ENCODE measurements at regions not wholly inside any gene's neighbourhood (a gene's known extent, or its start where the extent isn't known, plus 50 kb on each side); places are given as distances from the start of the nearest gene placed in this dataset.
"Not testable (repeated sequence)": the region's sequence is repeated elsewhere in the genome, so short reads cannot be mapped to it uniquely, and the experiment has no call there.

GRCh38 chr11:93032580-93032979, 63.1 kb downstream of the MTNR1B start:
- no peak for DNase-seq

- no peak for DNase-seq
These were observed 63.6 kb downstream of the MTNR1B start for GRCh38 chr11:93033093-93033492.

- peak; percentile 30 for DNase-seq
These were observed 64.7 kb downstream of the MTNR1B start for GRCh38 chr11:93034031-93034722.

DNA sequence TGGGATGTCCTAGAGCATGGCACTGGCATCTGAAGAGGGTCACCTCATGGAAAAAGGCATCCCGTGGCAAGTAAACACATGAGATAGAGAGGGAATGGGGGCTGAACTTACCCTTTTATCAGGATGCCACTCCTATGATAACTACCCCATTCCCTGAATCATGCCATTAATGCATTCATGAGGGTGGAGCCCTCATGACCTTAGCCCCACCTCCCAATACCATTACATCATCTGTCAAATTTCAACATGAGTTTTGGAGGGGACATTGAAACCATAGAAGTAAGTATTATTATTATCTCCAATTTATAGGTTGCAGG, 65.2 kb downstream of the MTNR1B start:
- DNase-seq: no peak

DNA sequence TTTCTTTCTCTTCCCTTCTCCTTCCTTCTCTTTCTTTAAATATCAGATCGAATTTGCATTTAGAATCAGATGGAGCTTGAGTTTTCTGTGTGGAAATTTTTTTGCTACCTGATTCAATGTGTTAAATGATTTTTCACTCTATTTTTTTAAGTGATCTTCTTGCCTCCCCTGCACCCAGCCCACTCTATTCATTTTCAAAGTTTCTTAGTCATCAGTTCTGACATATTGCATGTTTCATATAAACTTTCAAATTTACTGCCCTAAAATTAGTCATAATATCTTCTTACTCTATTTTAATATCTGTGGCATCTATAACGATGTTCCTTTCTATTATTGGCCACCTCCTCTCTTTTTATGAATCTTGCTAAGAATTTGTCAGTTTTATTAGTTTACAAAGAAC, 69.1 kb downstream of the MTNR1B start:
- no peak for DNase-seq

- peak; percentile 17 for DNase-seq
These were observed 70.2 kb downstream of the MTNR1B start for GRCh38 chr11:93039531-93040240.

- no peak for DNase-seq
These were observed 72.2 kb downstream of the MTNR1B start for GRCh38 chr11:93041682-93042081.

DNA sequence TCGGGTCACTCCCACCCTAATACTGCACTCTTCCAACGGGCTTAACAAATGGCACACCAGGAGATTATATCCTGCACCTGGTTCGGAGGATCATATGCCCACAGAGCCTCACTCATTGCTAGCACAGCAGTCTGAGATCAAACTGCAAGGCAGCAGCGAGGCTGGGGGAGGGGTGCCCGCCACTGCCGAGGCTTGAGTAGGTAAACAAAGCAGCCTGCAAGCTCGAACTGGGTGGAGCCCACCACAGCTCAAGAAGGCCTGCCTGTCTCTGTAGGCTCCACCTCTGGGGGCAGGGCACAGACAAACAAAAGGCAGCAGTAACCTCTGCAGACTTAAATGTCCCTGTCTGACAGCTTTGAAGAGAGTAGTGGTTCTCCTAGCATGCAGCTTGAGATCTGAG, 73.7 kb downstream of the MTNR1B start:
- not testable (repeated sequence) for DNase-seq

GRCh38 chr11:93049740-93050139, 80.3 kb downstream of the MTNR1B start:
- DNase-seq: no peak

GRCh38 chr11:93051186-93051585, 81.7 kb downstream of the MTNR1B start:
- DNase-seq: peak; percentile 75

DNA sequence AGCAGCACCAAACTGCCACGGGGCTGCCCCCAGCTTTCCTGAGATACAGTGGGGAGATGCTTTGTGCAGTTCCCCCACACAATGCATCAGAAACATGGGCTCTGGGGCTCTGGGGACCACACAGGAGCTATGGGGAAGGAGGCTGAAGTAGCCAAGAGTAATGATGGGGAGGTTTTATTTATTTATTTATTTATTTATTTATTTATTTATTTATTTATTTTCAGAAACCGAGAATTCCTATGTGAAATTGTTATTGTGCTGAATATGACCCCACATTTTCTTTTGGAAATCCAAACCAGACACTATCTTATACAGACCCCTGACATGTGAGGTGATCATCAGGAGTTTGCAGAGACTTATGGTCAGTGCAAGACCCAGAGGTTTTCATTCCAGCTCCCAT, 84.4 kb downstream of the MTNR1B start:
- DNase-seq: no peak

DNA sequence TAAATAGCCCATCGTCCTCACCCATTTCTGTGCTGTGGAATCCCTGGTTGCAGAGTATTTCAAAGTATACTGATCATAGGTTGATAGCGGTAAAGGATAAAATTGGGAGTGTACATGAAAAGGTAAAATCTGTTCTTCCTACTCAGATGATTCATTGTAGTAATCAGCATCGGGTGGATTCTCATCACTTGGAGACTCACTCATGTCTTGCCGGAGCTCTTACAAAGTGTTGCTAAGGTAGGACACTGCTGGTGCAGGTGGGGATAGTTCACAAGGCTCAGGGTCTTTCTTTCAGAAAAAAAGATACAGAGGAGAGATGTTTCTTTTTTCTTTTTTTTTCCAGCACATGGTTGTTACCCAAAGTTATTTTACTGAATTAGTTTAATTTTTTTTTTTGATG, 84.8 kb downstream of the MTNR1B start:
- DNase-seq: peak; percentile 15

- DNase-seq: peak; percentile 94
These were observed 85.4 kb downstream of the MTNR1B start for GRCh38 chr11:93054881-93055280.

GRCh38 chr11:93059117-93059957, 89.9 kb downstream of the MTNR1B start:
- peak; percentile 69 for DNase-seq

GRCh38 chr11:93063086-93063485, 93.6 kb downstream of the MTNR1B start:
- no peak for DNase-seq

GRCh38 chr11:93065074-93065674, 95.7 kb downstream of the MTNR1B start:
- not testable (repeated sequence) for DNase-seq

DNA sequence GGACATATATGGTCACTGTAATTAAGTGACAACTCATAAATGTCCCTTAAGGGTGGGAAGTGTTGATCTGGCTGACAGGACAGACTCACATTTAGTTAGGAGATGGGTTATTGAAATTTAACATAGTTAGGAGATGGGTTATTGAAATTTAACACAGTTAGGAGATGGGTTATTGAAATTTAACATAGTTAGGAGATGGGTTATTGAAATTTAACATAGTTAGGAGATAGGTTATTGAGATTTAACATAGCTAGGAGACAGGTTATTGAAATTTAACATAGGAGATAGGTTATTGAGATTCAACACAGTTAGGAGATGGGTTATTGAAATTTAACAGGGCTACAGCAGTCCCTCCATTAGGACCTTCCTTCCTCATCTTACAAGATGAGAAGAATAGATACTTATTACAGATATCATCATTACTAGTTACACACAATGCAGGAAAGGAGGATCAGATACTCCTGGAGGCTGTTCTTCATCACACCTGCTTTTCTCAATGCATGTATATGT, 98.5 kb downstream of the MTNR1B start:
- no peak for DNase-seq

DNA sequence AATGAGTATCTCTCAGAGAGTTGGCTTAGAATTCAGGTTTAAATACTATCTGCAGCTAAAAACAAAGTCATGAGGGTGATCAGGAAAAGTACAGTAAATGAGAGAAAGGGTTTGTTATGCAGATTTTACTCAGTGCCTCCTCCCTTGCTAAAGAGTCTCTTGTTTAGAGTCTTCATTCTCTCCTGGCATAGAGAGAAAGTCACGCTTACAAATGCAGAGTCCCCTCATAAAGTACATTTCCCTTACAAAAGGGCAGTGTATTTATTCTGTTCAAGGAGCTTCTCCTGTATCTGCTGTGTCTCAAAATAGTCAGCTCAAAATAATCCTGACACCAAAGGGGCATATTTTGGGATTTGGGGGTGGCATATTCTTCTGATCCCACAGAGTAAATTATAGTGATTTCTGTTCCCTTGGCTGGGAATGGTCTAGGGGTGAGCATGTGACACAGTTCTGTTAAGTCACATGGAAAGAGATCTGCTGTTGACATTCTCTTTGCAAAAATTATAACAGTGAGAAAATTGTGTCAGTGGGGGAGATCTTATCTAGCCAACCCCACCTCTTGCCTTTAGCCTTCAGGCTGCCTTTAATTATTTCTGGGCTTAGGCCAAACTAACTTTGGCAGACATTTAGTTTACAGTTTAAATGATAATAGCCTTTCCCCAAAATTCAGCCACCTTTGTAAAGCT, 102.9 kb downstream of the MTNR1B start:
- DNase-seq: no peak

DNA sequence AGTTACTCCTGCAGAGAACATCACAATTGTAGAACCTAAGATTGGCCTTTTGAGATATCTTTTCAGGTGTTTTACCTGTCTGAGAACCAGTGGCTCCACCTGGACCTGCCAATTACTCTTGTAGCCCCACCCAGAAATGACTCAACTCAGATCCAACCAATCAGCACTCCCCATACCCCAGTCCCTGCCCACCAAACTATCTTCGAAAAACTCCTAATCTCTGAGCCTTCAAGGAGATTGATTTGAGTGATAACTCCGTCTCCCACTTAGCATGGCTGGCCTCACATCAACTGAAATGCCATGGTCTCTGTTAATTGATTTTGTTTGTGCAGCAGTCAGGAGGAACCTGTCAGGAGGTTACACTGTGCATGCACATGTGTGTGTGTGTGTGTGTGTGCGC, 103.6 kb downstream of the MTNR1B start:
- no peak for DNase-seq

DNA sequence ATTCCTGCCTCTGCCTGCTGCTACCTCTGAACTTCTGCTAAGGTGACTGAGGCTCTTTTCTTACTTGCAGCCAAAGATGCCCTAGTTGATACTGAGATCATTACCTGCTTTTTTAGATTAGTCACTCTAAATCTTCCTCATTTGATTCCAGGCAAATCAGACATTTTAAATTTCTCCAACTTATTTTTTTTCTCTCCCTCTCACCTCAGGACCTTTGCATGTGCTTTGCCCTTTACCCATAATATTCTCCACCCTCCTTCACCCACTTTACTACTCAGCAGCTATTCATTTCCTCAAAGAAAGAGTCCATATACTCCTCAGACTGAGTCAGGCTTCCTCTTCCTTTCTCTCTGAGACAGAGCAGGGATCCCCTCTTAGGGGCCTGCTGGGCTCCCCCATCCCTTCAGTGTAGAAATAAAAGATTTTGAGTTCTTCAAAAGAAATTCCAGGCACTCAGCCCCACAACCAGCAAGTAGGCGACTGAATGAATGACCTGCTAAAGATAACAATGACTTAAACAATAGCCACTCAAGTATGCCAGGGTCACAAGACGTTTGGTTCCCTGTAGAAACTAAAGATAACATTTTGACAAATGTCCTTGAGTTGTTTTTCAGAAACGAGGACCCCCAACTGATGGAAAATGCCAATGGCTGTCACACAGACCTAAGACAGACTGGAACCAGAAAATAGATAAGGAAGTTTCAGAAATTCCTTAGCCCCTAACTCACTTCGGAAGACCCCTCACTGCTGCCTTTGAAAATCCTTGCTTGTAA, 104.2 kb downstream of the MTNR1B start:
- no peak for DNase-seq

DNA sequence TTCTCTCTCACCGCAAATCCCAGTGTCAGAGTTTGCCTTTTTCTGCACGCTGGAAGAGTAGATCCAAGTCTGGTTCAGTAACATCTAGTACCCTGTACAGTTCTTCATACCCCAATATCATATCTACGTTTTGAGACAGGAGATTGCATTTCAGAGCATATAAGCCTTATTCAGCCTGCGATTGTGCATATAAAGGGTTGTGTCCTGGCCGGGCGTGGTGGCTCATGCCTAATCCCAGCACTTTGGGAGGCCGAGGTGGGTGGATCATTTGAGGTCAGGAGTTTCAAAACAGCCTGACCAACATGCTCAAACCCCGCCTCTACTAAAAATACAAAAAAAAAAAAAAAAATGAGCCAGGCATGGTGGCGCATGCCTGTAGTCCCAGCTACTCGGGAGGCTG, 104.9 kb downstream of the MTNR1B start:
- no peak for DNase-seq

- DNase-seq: no peak
These were observed 106.3 kb downstream of the MTNR1B start for GRCh38 chr11:93075782-93076181.
